ENCODE measurements at regions not wholly inside any gene's neighbourhood (a gene's known extent, or its start where the extent isn't known, plus 50 kb on each side); places are given as distances from the start of the nearest gene placed in this dataset.

DNA sequence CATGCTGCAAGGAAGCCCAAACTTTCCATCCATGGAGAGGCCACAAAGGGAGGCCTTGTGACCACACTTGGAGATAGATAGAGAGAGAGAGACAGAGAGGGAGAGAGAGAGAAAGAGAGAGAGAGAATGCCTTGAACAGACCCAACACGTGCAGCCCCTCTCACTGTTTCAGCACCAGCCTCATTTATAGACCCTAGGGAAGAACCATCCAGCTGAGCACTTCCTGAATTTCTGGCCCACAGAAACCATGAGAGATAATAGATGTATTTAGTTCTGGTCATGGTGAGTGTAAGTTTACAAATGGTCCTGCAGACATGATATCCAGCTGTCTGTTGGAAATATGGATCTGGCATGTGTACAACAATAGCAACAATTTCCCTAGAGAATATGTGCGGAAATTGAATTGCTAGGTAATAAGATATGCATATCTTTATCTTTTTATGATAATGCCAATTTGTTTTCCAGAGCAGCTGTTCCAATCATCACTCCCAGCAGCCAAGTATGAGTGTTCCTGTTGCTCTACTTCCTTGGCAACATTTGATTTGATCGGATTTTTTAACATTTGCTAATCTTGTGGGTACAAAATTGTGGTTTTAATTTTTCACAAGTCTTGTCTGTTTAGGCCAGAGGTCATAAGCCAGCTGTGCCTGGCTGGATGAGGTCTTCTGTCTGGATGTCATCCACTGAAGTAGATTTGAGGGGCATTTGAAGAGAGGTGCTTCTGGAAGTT, 217.3 kb upstream of the IL12B start:
- H3K9me1 ChIP-seq (ENCODE audit: control insufficient read depth, insufficient read depth, low read length), result no peaks in the 10 kb centered on the region
- ChIA-PET CTCF (ENCODE audit: low intra/inter-chr PET ratio) (no interaction called here), POLR2A (no interaction called here)
- no peaks in the 10 kb centered on the region for H4K20me1 ChIP-seq (replicated peaks; ENCODE audit: control insufficient read depth, insufficient read depth, low read length)
- H3K27ac ChIP-seq (ENCODE audit: extremely low read depth, low read depth, low read length), result no peak overlapping the region
- no peak for DNase-seq (ENCODE audit: extremely low read depth in 1 of 4, low spot score in 3 of 4)
- WGBS (ENCODE audit: insufficient coverage, low coverage, missing lambda C conversion rate), result 3% methylated on average over 3 of the region's 3 CpGs
- no peaks in the 10 kb centered on the region for H3K9me3 ChIP-seq (replicated peaks; ENCODE audit: control insufficient read depth, insufficient read depth, low read depth, low read length)
- H3K9ac ChIP-seq (ENCODE audit: insufficient read depth in 1 of 2, low read depth in 2 of 2, low read length in 2 of 2), result no peak overlapping the region
- H2AFZ ChIP-seq (ENCODE audit: low read depth, low read length), result no peak overlapping the region
- no peak for ATAC-seq
- H3K36me3 ChIP-seq (ENCODE audit: control insufficient read depth, insufficient read depth, low read length), result no peaks in the 10 kb centered on the region
- in situ Hi-C loops (cut with MboI), result no loop called here
- no peaks in the 10 kb centered on the region for H3K27me3 ChIP-seq (ENCODE audit: control insufficient read depth in 2 of 2, insufficient read depth in 2 of 2, low read length in 2 of 2)
- intact Hi-C loops (cut with micrococcal nuclease), result no loop called here
- no peak overlapping the region for H3K4me2 ChIP-seq (ENCODE audit: insufficient read depth, low read length)
- no peak for FAIRE-seq
- H3K79me2 ChIP-seq (ENCODE audit: control insufficient read depth, insufficient read depth, low read length), result no peaks in the 10 kb centered on the region
- BruUV-seq (replicated peaks), result no TSS peak
- no peak overlapping the region for H3K4me3 ChIP-seq
- no peaks in the 10 kb centered on the region for H3K4me1 ChIP-seq (replicated peaks in 1 of 2; ENCODE audit: control insufficient read depth in 2 of 2, insufficient read depth in 2 of 2, low read length in 2 of 2)
- TF ChIP-seq ERF (CRISPR knock-in tag; IDR thresholded peaks at IDR 0.05), result no peak
- TF ChIP-seq KAT2B (IDR thresholded peaks at IDR 0.05; ENCODE audit: low read depth, low read length), result no peak
- no peak for TF ChIP-seq SMARCC2 (IDR thresholded peaks at IDR 0.05; ENCODE audit: low read depth)
- TF ChIP-seq, protein P1, sequence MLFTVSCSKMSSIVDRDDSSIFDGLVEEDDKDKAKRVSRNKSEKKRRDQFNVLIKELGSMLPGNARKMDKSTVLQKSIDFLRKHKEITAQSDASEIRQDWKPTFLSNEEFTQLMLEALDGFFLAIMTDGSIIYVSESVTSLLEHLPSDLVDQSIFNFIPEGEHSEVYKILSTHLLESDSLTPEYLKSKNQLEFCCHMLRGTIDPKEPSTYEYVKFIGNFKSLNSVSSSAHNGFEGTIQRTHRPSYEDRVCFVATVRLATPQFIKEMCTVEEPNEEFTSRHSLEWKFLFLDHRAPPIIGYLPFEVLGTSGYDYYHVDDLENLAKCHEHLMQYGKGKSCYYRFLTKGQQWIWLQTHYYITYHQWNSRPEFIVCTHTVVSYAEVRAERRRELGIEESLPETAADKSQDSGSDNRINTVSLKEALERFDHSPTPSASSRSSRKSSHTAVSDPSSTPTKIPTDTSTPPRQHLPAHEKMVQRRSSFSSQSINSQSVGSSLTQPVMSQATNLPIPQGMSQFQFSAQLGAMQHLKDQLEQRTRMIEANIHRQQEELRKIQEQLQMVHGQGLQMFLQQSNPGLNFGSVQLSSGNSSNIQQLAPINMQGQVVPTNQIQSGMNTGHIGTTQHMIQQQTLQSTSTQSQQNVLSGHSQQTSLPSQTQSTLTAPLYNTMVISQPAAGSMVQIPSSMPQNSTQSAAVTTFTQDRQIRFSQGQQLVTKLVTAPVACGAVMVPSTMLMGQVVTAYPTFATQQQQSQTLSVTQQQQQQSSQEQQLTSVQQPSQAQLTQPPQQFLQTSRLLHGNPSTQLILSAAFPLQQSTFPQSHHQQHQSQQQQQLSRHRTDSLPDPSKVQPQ (CRISPR knock-in tag; IDR thresholded peaks at IDR 0.05; ENCODE audit: borderline replicate concordance), result no peak
- no peak for TF ChIP-seq POLR2AphosphoS2 (IDR thresholded peaks at IDR 0.05; ENCODE audit: low read length)
- TF ChIP-seq TAF9B (IDR thresholded peaks at IDR 0.05; ENCODE audit: partially characterized antibody), result no peak
- TF ChIP-seq, protein P2, sequence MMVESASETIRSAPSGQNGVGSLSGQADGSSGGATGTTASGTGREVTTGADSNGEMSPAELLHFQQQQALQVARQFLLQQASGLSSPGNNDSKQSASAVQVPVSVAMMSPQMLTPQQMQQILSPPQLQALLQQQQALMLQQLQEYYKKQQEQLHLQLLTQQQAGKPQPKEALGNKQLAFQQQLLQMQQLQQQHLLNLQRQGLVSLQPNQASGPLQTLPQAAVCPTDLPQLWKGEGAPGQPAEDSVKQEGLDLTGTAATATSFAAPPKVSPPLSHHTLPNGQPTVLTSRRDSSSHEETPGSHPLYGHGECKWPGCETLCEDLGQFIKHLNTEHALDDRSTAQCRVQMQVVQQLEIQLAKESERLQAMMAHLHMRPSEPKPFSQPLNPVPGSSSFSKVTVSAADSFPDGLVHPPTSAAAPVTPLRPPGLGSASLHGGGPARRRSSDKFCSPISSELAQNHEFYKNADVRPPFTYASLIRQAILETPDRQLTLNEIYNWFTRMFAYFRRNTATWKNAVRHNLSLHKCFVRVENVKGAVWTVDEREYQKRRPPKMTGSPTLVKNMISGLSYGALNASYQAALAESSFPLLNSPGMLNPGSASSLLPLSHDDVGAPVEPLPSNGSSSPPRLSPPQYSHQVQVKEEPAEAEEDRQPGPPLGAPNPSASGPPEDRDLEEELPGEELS (CRISPR knock-in tag; IDR thresholded peaks at IDR 0.05; ENCODE audit: borderline replicate concordance), result no peak
- TF ChIP-seq, protein P3, sequence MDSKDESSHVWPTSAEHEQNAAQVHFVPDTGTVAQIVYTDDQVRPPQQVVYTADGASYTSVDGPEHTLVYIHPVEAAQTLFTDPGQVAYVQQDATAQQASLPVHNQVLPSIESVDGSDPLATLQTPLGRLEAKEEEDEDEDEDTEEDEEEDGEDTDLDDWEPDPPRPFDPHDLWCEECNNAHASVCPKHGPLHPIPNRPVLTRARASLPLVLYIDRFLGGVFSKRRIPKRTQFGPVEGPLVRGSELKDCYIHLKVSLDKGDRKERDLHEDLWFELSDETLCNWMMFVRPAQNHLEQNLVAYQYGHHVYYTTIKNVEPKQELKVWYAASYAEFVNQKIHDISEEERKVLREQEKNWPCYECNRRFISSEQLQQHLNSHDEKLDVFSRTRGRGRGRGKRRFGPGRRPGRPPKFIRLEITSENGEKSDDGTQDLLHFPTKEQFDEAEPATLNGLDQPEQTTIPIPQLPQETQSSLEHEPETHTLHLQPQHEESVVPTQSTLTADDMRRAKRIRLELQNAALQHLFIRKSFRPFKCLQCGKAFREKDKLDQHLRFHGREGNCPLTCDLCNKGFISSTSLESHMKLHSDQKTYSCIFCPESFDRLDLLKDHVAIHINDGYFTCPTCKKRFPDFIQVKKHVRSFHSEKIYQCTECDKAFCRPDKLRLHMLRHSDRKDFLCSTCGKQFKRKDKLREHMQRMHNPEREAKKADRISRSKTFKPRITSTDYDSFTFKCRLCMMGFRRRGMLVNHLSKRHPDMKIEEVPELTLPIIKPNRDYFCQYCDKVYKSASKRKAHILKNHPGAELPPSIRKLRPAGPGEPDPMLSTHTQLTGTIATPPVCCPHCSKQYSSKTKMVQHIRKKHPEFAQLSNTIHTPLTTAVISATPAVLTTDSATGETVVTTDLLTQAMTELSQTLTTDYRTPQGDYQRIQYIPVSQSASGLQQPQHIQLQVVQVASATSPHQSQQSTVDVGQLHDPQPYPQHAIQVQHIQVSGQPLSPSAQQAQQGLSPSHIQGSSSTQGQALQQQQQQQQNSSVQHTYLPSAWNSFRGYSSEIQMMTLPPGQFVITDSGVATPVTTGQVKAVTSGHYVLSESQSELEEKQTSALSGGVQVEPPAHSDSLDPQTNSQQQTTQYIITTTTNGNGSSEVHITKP (IDR thresholded peaks at IDR 0.05; ENCODE audit: partially characterized antibody), result no peak
- no peak for TF ChIP-seq NRF1 (conservative IDR thresholded peaks at IDR 0.05 in 1 of 2, IDR thresholded peaks at IDR 0.05 in 1 of 2)
- no peak for TF ChIP-seq ZNF785 (CRISPR knock-in tag; IDR thresholded peaks at IDR 0.05)
- no peak for TF ChIP-seq MEF2A (IDR thresholded peaks at IDR 0.05; ENCODE audit: control insufficient read depth, low read depth, low read length)
- TF ChIP-seq FOXJ2 (tag; IDR thresholded peaks at IDR 0.05), result no peak
- no peak for TF ChIP-seq MED1 (CRISPR knock-in tag; IDR thresholded peaks at IDR 0.05; ENCODE audit: borderline replicate concordance)
- no peak for TF ChIP-seq RCOR1 (IDR thresholded peaks at IDR 0.05; ENCODE audit: borderline replicate concordance in 1 of 2, low read depth in 2 of 2, low read length in 2 of 2)
